A673 (cell line): ENCODE measurements at regions not wholly inside any gene's neighbourhood (a gene's known extent, or its start where the extent isn't known, plus 50 kb on each side); places are given as distances from the start of the nearest gene placed in this dataset.

ENCODE experiments used
- BruUV-seq: library from RNA; stranded (reverse); fragments of 400-500 nt; replicated peaks from 2 replicates; lab custom pipeline; 2021; lab: Mats Ljungman, UMichigan
- CTCF ChIA-PET: fragments of 300-600 bp; sonication (Branson Sonifier 250); formaldehyde crosslinking; loops from one replicate; lab custom pipeline; 2022; ENCODE audit warnings: antibody characterized with exemption; lab: Charles Lee
- POLR2A ChIA-PET: fragments of 300-600 bp; sonication (Branson Sonifier 250); formaldehyde crosslinking; loops from one replicate; lab custom pipeline; 2022; ENCODE audit warnings: antibody characterized with exemption; ENCODE audit not compliant: low non-redundant PET; lab: Charles Lee
- DNase-seq: peaks from one replicate; pipeline ENCODE4 v3.0.0-alpha.2; 2015; ENCODE audit warnings: low spot score
- H3K27ac ChIP-seq: fragments of 200-600 bp; sonication (generic); 2 replicates; pipeline ENCODE4 v1.5.1; 2016; ENCODE audit warnings: mixed run types, low read depth, mild to moderate bottlenecking, mixed read lengths, antibody characterized with exemption, low read length; ENCODE audit not compliant: poor library complexity, severe bottlenecking
- H3K27me3 ChIP-seq: fragments of 200-600 bp; sonication (generic); replicated peaks from 2 replicates; pipeline ENCODE4 v1.6.1; 2017; ENCODE audit warnings: mixed run types, low read depth, mild to moderate bottlenecking, mixed read lengths, antibody characterized with exemption, low read length; ENCODE audit not compliant: insufficient read depth, poor library complexity
- H3K36me3 ChIP-seq: fragments of 200-600 bp; sonication (generic); 2 replicates; pipeline ENCODE4 v1.6.1; 2016; ENCODE audit warnings: mixed run types, mild to moderate bottlenecking, mixed read lengths, antibody characterized with exemption, low read length; ENCODE audit not compliant: insufficient read depth, poor library complexity, severe bottlenecking
- H3K4me1 ChIP-seq: fragments of 200-600 bp; sonication (generic); 2 replicates; pipeline ENCODE4 v1.6.1; 2017; ENCODE audit warnings: mixed run types, mild to moderate bottlenecking, mixed read lengths, antibody characterized with exemption, low read length; ENCODE audit not compliant: insufficient read depth, poor library complexity, severe bottlenecking
- H3K4me3 ChIP-seq: fragments of 200-600 bp; sonication (generic); 2 replicates; pipeline ENCODE4 v1.5.1; 2016; ENCODE audit warnings: low read depth, mixed run types, mild to moderate bottlenecking, mixed read lengths, low read length; ENCODE audit not compliant: poor library complexity, severe bottlenecking
- H3K9me3 ChIP-seq: fragments of 200-600 bp; sonication (generic); 2 replicates; pipeline ENCODE4 v1.6.1; 2016; ENCODE audit warnings: mixed run types, low read depth, mild to moderate bottlenecking, mixed read lengths, antibody characterized with exemption, low read length; ENCODE audit not compliant: poor library complexity, severe bottlenecking
- EZH2 ChIP-seq: fragments of 200-600 bp; sonication (generic); IDR thresholded peaks from 2 replicates; pipeline ENCODE4 v1.6.1; 2017; ENCODE audit warnings: borderline replicate concordance, low read depth, mild to moderate bottlenecking, mixed read lengths, antibody characterized with exemption, low read length; ENCODE audit not compliant: poor library complexity, severe bottlenecking
- intact Hi-C: fragments of 100-400 bp; cut with micrococcal nuclease; formaldehyde crosslinking; loops from one replicate; pipeline ENCODE4 v1.10.0; 2022; ENCODE audit not compliant: unreplicated experiment
- TF ChIP-seq, protein P1 (sequence below): fragments of 300-800, 200-600 bp; sonication (generic); conservative IDR thresholded peaks from 2 replicates; pipeline ENCODE4 v1.5.1; 2017; ENCODE audit warnings: low read depth, mild to moderate bottlenecking, antibody characterized with exemption, low read length, moderate library complexity, mixed read lengths

DNA sequence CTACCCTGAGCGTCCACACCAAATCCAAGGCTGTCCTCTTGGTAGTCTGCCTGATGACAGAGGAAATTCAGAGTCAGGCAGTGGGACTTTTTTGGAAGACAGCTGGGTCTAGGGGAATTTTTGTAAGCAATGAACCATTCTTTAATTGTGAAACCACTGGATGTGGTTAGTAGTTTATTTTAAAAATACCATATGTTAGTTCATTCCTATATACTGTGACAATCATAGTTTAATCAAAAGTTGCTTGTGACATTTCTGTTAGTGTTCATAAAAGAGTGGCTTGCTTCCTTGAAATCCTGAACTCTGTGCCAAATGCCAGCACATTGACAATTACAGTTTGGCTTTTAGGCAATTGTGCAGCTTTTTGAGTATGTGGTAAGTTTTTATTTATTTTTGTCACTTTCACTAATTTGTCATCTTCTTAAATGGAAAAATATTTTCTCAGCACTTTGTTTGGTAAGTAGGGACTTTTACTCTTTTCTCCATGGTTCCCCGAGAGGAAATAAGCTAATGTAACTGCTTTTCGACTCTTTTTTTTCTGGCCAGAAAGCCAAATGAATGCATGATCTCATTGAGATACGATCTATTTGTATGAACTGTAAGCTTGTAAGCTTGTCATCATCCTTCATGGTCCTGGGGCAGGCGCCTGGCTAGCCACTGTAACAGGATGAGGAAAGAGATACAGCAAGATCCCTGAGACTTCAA lies 72.6 kb upstream of the SLC4A4 start:
- Histone ChIP-seq H3K4me1 (peaks cover 6% of the 10 kb centered on the region), H3K27me3 (no peaks in the 10 kb centered on the region), H3K9me3 (no peaks in the 10 kb centered on the region), H3K4me3 (no peak overlapping the region), H3K27ac (no peak overlapping the region), H3K36me3 (no peaks in the 10 kb centered on the region)
- TF ChIP-seq EZH2 = no peak
- TF ChIP-seq, protein P1, sequence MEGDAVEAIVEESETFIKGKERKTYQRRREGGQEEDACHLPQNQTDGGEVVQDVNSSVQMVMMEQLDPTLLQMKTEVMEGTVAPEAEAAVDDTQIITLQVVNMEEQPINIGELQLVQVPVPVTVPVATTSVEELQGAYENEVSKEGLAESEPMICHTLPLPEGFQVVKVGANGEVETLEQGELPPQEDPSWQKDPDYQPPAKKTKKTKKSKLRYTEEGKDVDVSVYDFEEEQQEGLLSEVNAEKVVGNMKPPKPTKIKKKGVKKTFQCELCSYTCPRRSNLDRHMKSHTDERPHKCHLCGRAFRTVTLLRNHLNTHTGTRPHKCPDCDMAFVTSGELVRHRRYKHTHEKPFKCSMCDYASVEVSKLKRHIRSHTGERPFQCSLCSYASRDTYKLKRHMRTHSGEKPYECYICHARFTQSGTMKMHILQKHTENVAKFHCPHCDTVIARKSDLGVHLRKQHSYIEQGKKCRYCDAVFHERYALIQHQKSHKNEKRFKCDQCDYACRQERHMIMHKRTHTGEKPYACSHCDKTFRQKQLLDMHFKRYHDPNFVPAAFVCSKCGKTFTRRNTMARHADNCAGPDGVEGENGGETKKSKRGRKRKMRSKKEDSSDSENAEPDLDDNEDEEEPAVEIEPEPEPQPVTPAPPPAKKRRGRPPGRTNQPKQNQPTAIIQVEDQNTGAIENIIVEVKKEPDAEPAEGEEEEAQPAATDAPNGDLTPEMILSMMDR = no peak
- intact Hi-C loops = no loop called here
- ChIA-PET POLR2A (no interaction called here), CTCF (no interaction called here)
- DNase-seq = no peak
- BruUV-seq = no TSS peak

- no peaks in the 10 kb centered on the region for H3K27me3 ChIP-seq
- CTCF ChIA-PET = no interaction called here
- H3K4me1 ChIP-seq = peaks cover 6% of the 10 kb centered on the region
- no peaks in the 10 kb centered on the region for H3K9me3 ChIP-seq
- no peaks in the 10 kb centered on the region for H3K36me3 ChIP-seq
- H3K27ac ChIP-seq = no peak overlapping the region
- DNase-seq = no peak
- intact Hi-C loops = no loop called here
- BruUV-seq = no TSS peak
- POLR2A ChIA-PET = no interaction called here
- TF ChIP-seq, protein P1 = no peak
- TF ChIP-seq EZH2 = no peak
- no peak overlapping the region for H3K4me3 ChIP-seq
Measured at GRCh38 chr4:71267244-71267643, 71.6 kb upstream of the SLC4A4 start.

DNA sequence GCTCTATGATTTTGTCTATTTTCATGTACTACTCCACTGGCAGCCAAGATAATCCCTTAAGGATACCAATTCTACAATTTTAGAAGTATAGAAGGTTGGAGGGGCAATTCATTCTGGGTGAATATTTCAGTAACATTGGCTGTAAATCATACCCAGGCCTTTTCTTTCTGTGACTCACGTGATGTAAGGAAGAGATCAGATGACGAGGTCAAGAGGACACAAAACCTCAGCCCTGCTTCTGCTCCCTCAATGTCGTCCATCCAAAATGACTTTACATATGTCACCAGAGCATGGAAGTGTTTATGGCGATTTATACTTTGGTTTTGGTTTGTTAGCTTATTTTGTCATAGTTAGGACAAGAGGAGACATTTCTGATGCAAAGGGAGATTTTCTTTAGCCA lies 70.7 kb upstream of the SLC4A4 start:
- Histone ChIP-seq H3K27me3 (no peaks in the 10 kb centered on the region), H3K4me3 (no peak overlapping the region), H3K9me3 (no peaks in the 10 kb centered on the region), H3K27ac (no peak overlapping the region), H3K36me3 (no peaks in the 10 kb centered on the region), H3K4me1 (peaks cover 6% of the 10 kb centered on the region)
- no TSS peak for BruUV-seq
- CTCF ChIA-PET = no interaction called here
- no peak for DNase-seq
- intact Hi-C loops = no loop called here
- TF ChIP-seq EZH2 = no peak
- TF ChIP-seq, protein P1 = no peak
- POLR2A ChIA-PET = no interaction called here
